HEK293 (cell line): ENCODE measurements at regions not wholly inside any gene's neighbourhood (a gene's known extent, or its start where the extent isn't known, plus 50 kb on each side); places are given as distances from the start of the nearest gene placed in this dataset.

Source experiments
- CTCF ChIP-seq: fragments of 450-650 bp; formaldehyde crosslinking; IDR thresholded peaks from 2 replicates; pipeline ENCODE4 v1.5.1; 2016; ENCODE audit warnings: missing biosample characterization, missing genetic modification characterization
- REST ChIP-seq: fragments of 450-650 bp; formaldehyde crosslinking; IDR thresholded peaks from 2 replicates; pipeline ENCODE4 v1.5.1; 2016; ENCODE audit warnings: missing biosample characterization, missing genetic modification characterization
- TCF7L2 ChIP-seq: IDR thresholded peaks from 2 replicates; pipeline ENCODE4 v1.6.1; 2011; ENCODE audit warnings: low read depth, mild to moderate bottlenecking, inconsistent platforms, low read length, moderate library complexity, borderline replicate concordance
- ZNF221 ChIP-seq: fragments of 450-650 bp; formaldehyde crosslinking; IDR thresholded peaks from 2 replicates; pipeline ENCODE4 v1.5.1; 2017; ENCODE audit warnings: missing biosample characterization, missing genetic modification characterization, borderline replicate concordance
- ZNF274 ChIP-seq, 2 experiments: fragments of 200-500 bp in 1 of 2; fragments of 450-650 bp in 1 of 2; sonication (Bioruptor generic) in 1 of 2; formaldehyde crosslinking in 1 of 2; IDR thresholded peaks; 2 replicates each; pipeline versions ENCODE4 v1.5.1 to v1.6.1; 2014 to 2016; ENCODE audit warnings: borderline replicate concordance in 1 of 2, inconsistent platforms in 1 of 2, low read length in 1 of 2, missing biosample characterization in 1 of 2, missing genetic modification characterization in 1 of 2
- ZNF280D ChIP-seq: fragments of 450-650 bp; formaldehyde crosslinking; IDR thresholded peaks from 2 replicates; pipeline ENCODE4 v1.5.1; 2016; ENCODE audit warnings: missing biosample characterization, missing genetic modification characterization
- ZNF48 ChIP-seq: fragments of 450-650 bp; formaldehyde crosslinking; IDR thresholded peaks from 2 replicates; pipeline ENCODE4 v1.5.1; 2016; ENCODE audit warnings: missing biosample characterization, missing genetic modification characterization
- ZNF510 ChIP-seq: fragments of 450-650 bp; formaldehyde crosslinking; IDR thresholded peaks from 2 replicates; pipeline ENCODE4 v1.5.1; 2018; ENCODE audit warnings: mild to moderate bottlenecking, missing genetic modification characterization, missing biosample characterization; ENCODE audit not compliant: insufficient replicate concordance

- no peak for TF ChIP-seq CTCF (tag by site-specific recombination)
- TF ChIP-seq ZNF274 (IDR thresholded peaks at IDR 0.05; ENCODE audit: low read length): no peak
- TF ChIP-seq ZNF274 (tag by site-specific recombination; IDR thresholded peaks at IDR 0.05; ENCODE audit: borderline replicate concordance): no peak
- no peak for TF ChIP-seq ZNF510 (tag by site-specific recombination)
- no peak for TF ChIP-seq ZNF221
- TF ChIP-seq REST (tag by site-specific recombination): no peak
- TF ChIP-seq ZNF48: no peak
- TF ChIP-seq ZNF280D (tag by site-specific recombination): no peak
- TF ChIP-seq TCF7L2: no peak
These were observed 134.4 kb downstream of the SMIM20 start for GRCh38 chr4:26048378-26048882.
